Sigmoid colon (tissue), 6 donors: ENCODE measurements at regions not wholly inside any gene's neighbourhood (a gene's known extent, or its start where the extent isn't known, plus 50 kb on each side); places are given as distances from the start of the nearest gene placed in this dataset.

Experiments
- DNase-seq: peaks from one replicate; pipeline ENCODE4 v3.0.0-alpha.2; 2019
- H3K27ac ChIP-seq, 4 donors: fragments of 200-600 bp; sonication (generic); one replicate each; pipeline ENCODE4 v1.5.1; 2016 to 2019; ENCODE audit warnings: mild to moderate bottlenecking in 1 of 4
- H3K27me3 ChIP-seq, 3 donors: fragments of 200-600 bp; sonication (generic); one replicate each; pipeline ENCODE4 v1.5.1; 2019; ENCODE audit warnings: mild to moderate bottlenecking in 1 of 3
- H3K36me3 ChIP-seq, 4 donors: fragments of 200-600 bp; sonication (generic); one replicate each; pipeline ENCODE4 v1.5.1; 2016 to 2019
- H3K4me1 ChIP-seq, 4 donors: fragments of 200-600 bp; sonication (generic); one replicate each; pipeline ENCODE4 v1.5.1; 2017 to 2019
- H3K4me3 ChIP-seq, 4 donors: fragments of 200-600 bp; sonication (generic); one replicate each; pipeline ENCODE4 v1.5.1; 2017 to 2019; ENCODE audit warnings: mild to moderate bottlenecking in 2 of 4, moderate library complexity in 1 of 4
- H3K9me3 ChIP-seq, 4 donors: fragments of 200-600 bp in 3 of 4; sonication (generic) in 3 of 4; one replicate each; pipeline versions ENCODE4 v1.5.1 to v1.6.1; 2013 to 2019
- CTCF ChIP-seq, 4 experiments: fragments of 450-650 bp in 3 of 4; fragments of 200-600 bp in 1 of 4; IDR thresholded peaks; one replicate each; pipeline ENCODE4 v1.5.1; 2016 to 2019; ENCODE audit warnings: antibody characterized with exemption in 4 of 4, mild to moderate bottlenecking in 3 of 4, moderate library complexity in 2 of 4
- EP300 ChIP-seq, 4 donors: sonication (generic); formaldehyde crosslinking; IDR thresholded peaks; one replicate each; pipeline ENCODE4 v1.6.1; 2017; ENCODE audit warnings: antibody characterized with exemption in 4 of 4
- POLR2A ChIP-seq, 2 donors: fragments of 450-650 bp; IDR thresholded peaks; one replicate each; pipeline ENCODE4 v1.6.1; 2016; ENCODE audit warnings: antibody characterized with exemption in 2 of 2, mild to moderate bottlenecking in 2 of 2, moderate library complexity in 2 of 2
- POLR2AphosphoS5 ChIP-seq, 4 donors: sonication (generic); formaldehyde crosslinking; IDR thresholded peaks; one replicate each; pipeline ENCODE4 v1.6.1; 2017; ENCODE audit warnings: antibody characterized with exemption in 4 of 4
- WGBS, 2 donors: extraction: QIAGEN DNeasy Blood & Tissue Kit; methylation state at CpG; one replicate each; pipeline ENCODE4 v1.1.7; 2013; 5-methylcytosine and 5-hydroxymethylcytosine counted together
- intact Hi-C: fragments of 100-400 bp; cut with DNase I; formaldehyde crosslinking; loops from one replicate; pipeline ENCODE4 v1.15.1; 2023
- donor health status: healthy with polysubstance abuse.
- donor health status: healthy.

GRCh38 chr2:21229302-21229701 lies 105.5 kb downstream of the TDRD15 start:
- DNase-seq: no peak
- no peaks in the 10 kb centered on the region for H3K4me1 ChIP-seq
- 80 to 86% methylated on average over 1 of the region's 1 CpG for WGBS, 2 donors
- H3K4me3 ChIP-seq: no peak overlapping the region
- intact Hi-C loops: no loop called here
- H3K27ac ChIP-seq: no peak overlapping the region
- TF ChIP-seq POLR2A (IDR thresholded peaks at IDR 0.05): no peak
- TF ChIP-seq EP300 (IDR thresholded peaks at IDR 0.05): no peak
- no peaks in the 10 kb centered on the region for H3K27me3 ChIP-seq
- no peaks in the 10 kb centered on the region for H3K9me3 ChIP-seq
- no peaks in the 10 kb centered on the region for H3K36me3 ChIP-seq

DNA sequence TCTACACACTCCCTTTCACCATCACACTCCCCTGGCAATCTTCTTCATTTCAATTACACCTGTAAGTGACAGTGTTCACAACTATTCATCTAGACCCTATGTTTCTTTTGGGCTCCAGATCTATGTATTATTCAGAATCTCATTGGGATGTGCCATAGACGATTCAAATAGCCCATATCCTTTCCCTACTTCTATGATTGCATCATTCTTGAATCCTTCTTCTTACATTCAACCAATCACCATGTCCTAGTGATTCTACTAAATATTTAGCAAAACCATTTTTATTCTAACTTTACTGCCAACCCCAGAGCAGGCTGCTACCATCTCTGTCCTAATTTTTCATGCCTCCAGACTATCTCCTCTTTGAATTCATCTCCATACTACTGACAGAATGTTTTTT lies 106.4 kb downstream of the TDRD15 start:
- Histone ChIP-seq H3K36me3 (no peaks in the 10 kb centered on the region), H3K4me3 (no peak overlapping the region), H3K4me1 (no peaks in the 10 kb centered on the region), H3K27ac (no peak overlapping the region), H3K27me3 (no peaks in the 10 kb centered on the region), H3K9me3 (no peaks in the 10 kb centered on the region)
- intact Hi-C loops: no loop called here
- TF ChIP-seq POLR2AphosphoS5 (IDR thresholded peaks at IDR 0.05) (no peak), CTCF (IDR thresholded peaks at IDR 0.05) (no peak), POLR2A (IDR thresholded peaks at IDR 0.05) (no peak), EP300 (IDR thresholded peaks at IDR 0.05) (no peak)
- 88 to 91% methylated on average over 1 of the region's 1 CpG for WGBS, 2 donors
- DNase-seq: no peak

GRCh38 chr2:21231985-21232384 lies 108.2 kb downstream of the TDRD15 start:
- Histone ChIP-seq H3K4me1 (no peaks in the 10 kb centered on the region), H3K9me3 (no peaks in the 10 kb centered on the region), H3K27me3 (no peaks in the 10 kb centered on the region), H3K27ac (no peak overlapping the region), H3K4me3 (no peak overlapping the region), H3K36me3 (no peaks in the 10 kb centered on the region)
- DNase-seq: no peak
- intact Hi-C loops: no loop called here
- TF ChIP-seq CTCF (IDR thresholded peaks at IDR 0.05) (no peak), EP300 (IDR thresholded peaks at IDR 0.05) (no peak)

- 84 to 91% methylated on average over 3 of the region's 3 CpGs for WGBS, 2 donors
- H3K27ac ChIP-seq: no peak overlapping the region
- no peaks in the 10 kb centered on the region for H3K27me3 ChIP-seq
- no peaks in the 10 kb centered on the region for H3K36me3 ChIP-seq
- TF ChIP-seq EP300 (IDR thresholded peaks at IDR 0.05) (no peak), POLR2A (IDR thresholded peaks at IDR 0.05) (no peak), CTCF (IDR thresholded peaks at IDR 0.05) (no peak), POLR2AphosphoS5 (IDR thresholded peaks at IDR 0.05) (no peak)
- DNase-seq: no peak
- H3K4me3 ChIP-seq: no peak overlapping the region
- H3K4me1 ChIP-seq: no peaks in the 10 kb centered on the region
- intact Hi-C loops: no loop called here
- no peaks in the 10 kb centered on the region for H3K9me3 ChIP-seq
Measured at GRCh38 chr2:21233194-21233593, 109.4 kb downstream of the TDRD15 start.

DNA sequence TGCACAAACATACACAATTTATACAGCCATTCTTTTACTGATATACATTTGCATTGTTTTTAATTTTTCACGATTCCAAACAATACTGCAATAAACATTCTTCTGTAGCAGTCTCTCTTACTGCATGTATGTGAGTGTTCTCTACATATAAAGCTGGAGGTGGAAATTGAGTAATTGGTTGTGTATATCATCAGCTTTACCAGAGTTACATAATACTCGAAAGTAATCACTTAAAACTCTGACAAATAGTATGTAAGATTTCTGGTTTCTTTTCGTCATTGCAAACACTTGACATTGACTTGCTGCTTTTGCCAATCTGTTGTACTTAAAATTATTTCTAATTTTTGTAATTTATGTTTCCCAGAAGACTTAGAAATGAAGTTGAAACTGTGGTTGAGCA lies 110.2 kb downstream of the TDRD15 start:
- WGBS, 2 donors: 68 to 84% methylated on average over 3 of the region's 3 CpGs
- intact Hi-C loops: no loop called here
- no peaks in the 10 kb centered on the region for H3K27me3 ChIP-seq

More for the DNA sequence above, 110.2 kb downstream of the TDRD15 start:
- no peaks in the 10 kb centered on the region for H3K36me3 ChIP-seq
- no peaks in the 10 kb centered on the region for H3K9me3 ChIP-seq
- H3K4me1 ChIP-seq: no peaks in the 10 kb centered on the region
- TF ChIP-seq CTCF (IDR thresholded peaks at IDR 0.05) (no peak), EP300 (IDR thresholded peaks at IDR 0.05) (no peak), POLR2A (IDR thresholded peaks at IDR 0.05) (no peak), POLR2AphosphoS5 (IDR thresholded peaks at IDR 0.05) (no peak)
- DNase-seq: no peak
- H3K4me3 ChIP-seq: no peak overlapping the region
- H3K27ac ChIP-seq: no peak overlapping the region
